ENCODE measurements at regions not wholly inside any gene's neighbourhood (a gene's known extent, or its start where the extent isn't known, plus 50 kb on each side); places are given as distances from the start of the nearest gene placed in this dataset.

- DNase-seq (ENCODE audit: low spot score in 2 of 2) (no peak), ATAC-seq (no peak)
- Mint-ChIP-seq H3K4me1 (peaks cover 22% of the 10 kb centered on the region), H3K36me3 (no peaks in the 10 kb centered on the region), H3K4me3 (no peak overlapping the region), H3K9me3 (no peaks in the 10 kb centered on the region), H3K27ac (peak overlapping the region; percentile 3)
Observed at GRCh38 chr9:89749500-89750116, 144.8 kb downstream of the GADD45G start.

GRCh38 chr9:89750117-89750791 is 145.4 kb downstream of the GADD45G start:
- H3K4me3 Mint-ChIP-seq, result no peak overlapping the region
- DNase-seq (ENCODE audit: low spot score in 2 of 2) (no peak), ATAC-seq (no peak)
- H3K36me3 Mint-ChIP-seq, result no peaks in the 10 kb centered on the region
- H3K9me3 Mint-ChIP-seq, result no peaks in the 10 kb centered on the region
- peaks cover 18% of the 10 kb centered on the region for H3K4me1 Mint-ChIP-seq
- H3K27ac Mint-ChIP-seq, result no peak overlapping the region

GRCh38 chr9:89751079-89751825 is 146.4 kb downstream of the GADD45G start:
- Mint-ChIP-seq H3K4me3 (no peak overlapping the region), H3K4me1 (peaks cover 10% of the 10 kb centered on the region), H3K27ac (no peak overlapping the region), H3K36me3 (no peaks in the 10 kb centered on the region), H3K9me3 (no peaks in the 10 kb centered on the region)
- no peak for DNase-seq (ENCODE audit: low spot score in 2 of 2)
- ATAC-seq, result no peak

GRCh38 chr9:89752154-89752553 is 147.3 kb downstream of the GADD45G start:
- Mint-ChIP-seq H3K4me1 (peaks cover 10% of the 10 kb centered on the region), H3K27ac (no peak overlapping the region), H3K4me3 (no peak overlapping the region), H3K36me3 (no peaks in the 10 kb centered on the region), H3K9me3 (no peaks in the 10 kb centered on the region)
- ATAC-seq (no peak), DNase-seq (ENCODE audit: low spot score in 2 of 2) (no peak)

GRCh38 chr9:89753472-89754055 is 148.8 kb downstream of the GADD45G start:
- DNase-seq (ENCODE audit: low spot score in 2 of 2) (no peak), ATAC-seq (no peak)
- H3K36me3 Mint-ChIP-seq, result peaks cover 5% of the 10 kb centered on the region
- peaks cover 10% of the 10 kb centered on the region for H3K4me1 Mint-ChIP-seq
- no peaks in the 10 kb centered on the region for H3K9me3 Mint-ChIP-seq
- H3K4me3 Mint-ChIP-seq, result no peak overlapping the region
- no peak overlapping the region for H3K27ac Mint-ChIP-seq

- H3K4me1 Mint-ChIP-seq, result peaks cover 5% of the 10 kb centered on the region
- no peaks in the 10 kb centered on the region for H3K9me3 Mint-ChIP-seq
- DNase-seq (ENCODE audit: low spot score in 2 of 2) (no peak), ATAC-seq (no peak)
- H3K36me3 Mint-ChIP-seq, result peaks cover 5% of the 10 kb centered on the region
- peak overlapping the region; percentile 6 for H3K27ac Mint-ChIP-seq
- H3K4me3 Mint-ChIP-seq, result no peak overlapping the region
Observed at GRCh38 chr9:89754193-89754592, 149.4 kb downstream of the GADD45G start.

- Mint-ChIP-seq H3K9me3 (no peaks in the 10 kb centered on the region), H3K36me3 (peaks cover 5% of the 10 kb centered on the region), H3K27ac (no peak overlapping the region), H3K4me1 (no peaks in the 10 kb centered on the region), H3K4me3 (no peak overlapping the region)
- ATAC-seq, result no peak
- DNase-seq (ENCODE audit: low spot score in 2 of 2), result no peak
Observed at GRCh38 chr9:89755821-89756220, 151.0 kb downstream of the GADD45G start.

- Mint-ChIP-seq H3K4me1 (no peaks in the 10 kb centered on the region), H3K36me3 (peaks cover 5% of the 10 kb centered on the region), H3K9me3 (no peaks in the 10 kb centered on the region), H3K4me3 (no peak overlapping the region), H3K27ac (no peak overlapping the region)
- DNase-seq (ENCODE audit: low spot score in 2 of 2), result no peak
- peak; percentile 42 for ATAC-seq
Observed at GRCh38 chr9:89756891-89757537, 152.2 kb downstream of the GADD45G start.

- DNase-seq (ENCODE audit: low spot score in 2 of 2), result no peak
- no peaks in the 10 kb centered on the region for H3K9me3 Mint-ChIP-seq
- ATAC-seq, result no peak
Observed at GRCh38 chr9:89757776-89758528, 153.1 kb downstream of the GADD45G start.

GRCh38 chr9:89759572-89759971 is 154.8 kb downstream of the GADD45G start:
- ATAC-seq (no peak), DNase-seq (ENCODE audit: low spot score in 2 of 2) (no peak)
- Mint-ChIP-seq H3K4me3 (no peak overlapping the region), H3K27ac (no peak overlapping the region), H3K36me3 (peaks cover 5% of the 10 kb centered on the region), H3K4me1 (no peaks in the 10 kb centered on the region), H3K9me3 (no peaks in the 10 kb centered on the region)

More at GRCh38 chr9:89757776-89758528, 153.1 kb downstream of the GADD45G start:
- H3K27ac Mint-ChIP-seq, result no peak overlapping the region
- no peak overlapping the region for H3K4me3 Mint-ChIP-seq
- H3K36me3 Mint-ChIP-seq, result peaks cover 5% of the 10 kb centered on the region
- no peaks in the 10 kb centered on the region for H3K4me1 Mint-ChIP-seq

GRCh38 chr9:89760123-89760522 is 155.3 kb downstream of the GADD45G start:
- no peak overlapping the region for H3K4me3 Mint-ChIP-seq
- H3K4me1 Mint-ChIP-seq, result no peaks in the 10 kb centered on the region
- no peak for ATAC-seq
- no peak for DNase-seq (ENCODE audit: low spot score in 2 of 2)
- peaks cover 5% of the 10 kb centered on the region for H3K36me3 Mint-ChIP-seq
- H3K9me3 Mint-ChIP-seq, result no peaks in the 10 kb centered on the region
- no peak overlapping the region for H3K27ac Mint-ChIP-seq

- no peaks in the 10 kb centered on the region for H3K9me3 Mint-ChIP-seq
- H3K4me1 Mint-ChIP-seq, result no peaks in the 10 kb centered on the region
- H3K4me3 Mint-ChIP-seq, result no peak overlapping the region
- no peak overlapping the region for H3K27ac Mint-ChIP-seq
- DNase-seq (ENCODE audit: low spot score in 2 of 2), result no peak
- no peaks in the 10 kb centered on the region for H3K36me3 Mint-ChIP-seq
- no peak for ATAC-seq
Observed at GRCh38 chr9:89764217-89764616, 159.4 kb downstream of the GADD45G start.

- no peak overlapping the region for H3K27ac Mint-ChIP-seq
- no peaks in the 10 kb centered on the region for H3K36me3 Mint-ChIP-seq
- DNase-seq (ENCODE audit: low spot score in 2 of 2), result no peak
- H3K9me3 Mint-ChIP-seq, result no peaks in the 10 kb centered on the region
- H3K4me1 Mint-ChIP-seq, result no peaks in the 10 kb centered on the region
- no peak for ATAC-seq
- no peak overlapping the region for H3K4me3 Mint-ChIP-seq
Observed at GRCh38 chr9:89765211-89765946, 160.6 kb downstream of the GADD45G start.

GRCh38 chr9:89766991-89767390 is 162.2 kb downstream of the GADD45G start:
- H3K9me3 Mint-ChIP-seq, result no peaks in the 10 kb centered on the region
- no peak for DNase-seq (ENCODE audit: low spot score in 2 of 2)
- H3K27ac Mint-ChIP-seq, result no peak overlapping the region
- ATAC-seq, result no peak
- no peaks in the 10 kb centered on the region for H3K36me3 Mint-ChIP-seq
- no peaks in the 10 kb centered on the region for H3K4me1 Mint-ChIP-seq
- H3K4me3 Mint-ChIP-seq, result no peak overlapping the region

Measured in stimulated activated effector memory CD8-positive, alpha-beta T cell treated with anti-CD3 and anti-CD28 coated beads, Interleukin-12 subunit alpha, Interleukin-12 subunit beta, amount 100 ng/mL, for 72 hours (primary cell).